Heart left ventricle (tissue), 13 donors: ENCODE measurements at regions not wholly inside any gene's neighbourhood (a gene's known extent, or its start where the extent isn't known, plus 50 kb on each side); places are given as distances from the start of the nearest gene placed in this dataset.

Experiments used
- POLR2A ChIP-seq, 2 donors: fragments of 450-650 bp; IDR thresholded peaks; one replicate each; pipeline ENCODE4 v1.6.1; 2017; ENCODE audit warnings: antibody characterized with exemption in 2 of 2, mild to moderate bottlenecking in 2 of 2, moderate library complexity in 2 of 2
- TF ChIP-seq, protein P1 (sequence below), 12 donors: fragments of 200-600 bp; sonication (generic) in 4 of 12; IDR thresholded peaks; one replicate each; pipeline versions ENCODE4 v1.5.0 to v1.8.0; 2018 to 2022; ENCODE audit warnings: antibody characterized with exemption in 12 of 12, mild to moderate bottlenecking in 5 of 12
- donor health status: ischemic (EF 13 %, LVEDD 7.1; RV severe dilation, severe dysfunction).
- donor health status: DM: no; HTN: yes; CAD: no.
- donor health status: DM: no; HTN: no; CAD: no.
- donor health status: ischemic (EF 25% LVEDD 6.9; RV normal size, moderate dysfunction).
- donor health status: ischemic (EF 25% LVEDD 5.7; RV mildly dilated, moderate dysfunction).
- donor health status: ischemic (EF 35%, LVEDD 5.7; RV mildly dilated, moderate dysfunction).
- donor health status: nonischemic (EF 11% LVEDD 7.7; RV severe dilation, severe dysfunction).
- donor health status: DM: yes; HTN: yes; CAD: no.
- donor health status: PGD.
- donor health status: ischemic (EF 29% LVEDD 5.4; RV normal size, mild dysfunction).
- donor health status: nonischemic (EF 23%, LVEDD 6.1; RV moderate dilation, normal function).

- TF ChIP-seq POLR2A (IDR thresholded peaks at IDR 0.05) = no peak
- TF ChIP-seq, protein P1, sequence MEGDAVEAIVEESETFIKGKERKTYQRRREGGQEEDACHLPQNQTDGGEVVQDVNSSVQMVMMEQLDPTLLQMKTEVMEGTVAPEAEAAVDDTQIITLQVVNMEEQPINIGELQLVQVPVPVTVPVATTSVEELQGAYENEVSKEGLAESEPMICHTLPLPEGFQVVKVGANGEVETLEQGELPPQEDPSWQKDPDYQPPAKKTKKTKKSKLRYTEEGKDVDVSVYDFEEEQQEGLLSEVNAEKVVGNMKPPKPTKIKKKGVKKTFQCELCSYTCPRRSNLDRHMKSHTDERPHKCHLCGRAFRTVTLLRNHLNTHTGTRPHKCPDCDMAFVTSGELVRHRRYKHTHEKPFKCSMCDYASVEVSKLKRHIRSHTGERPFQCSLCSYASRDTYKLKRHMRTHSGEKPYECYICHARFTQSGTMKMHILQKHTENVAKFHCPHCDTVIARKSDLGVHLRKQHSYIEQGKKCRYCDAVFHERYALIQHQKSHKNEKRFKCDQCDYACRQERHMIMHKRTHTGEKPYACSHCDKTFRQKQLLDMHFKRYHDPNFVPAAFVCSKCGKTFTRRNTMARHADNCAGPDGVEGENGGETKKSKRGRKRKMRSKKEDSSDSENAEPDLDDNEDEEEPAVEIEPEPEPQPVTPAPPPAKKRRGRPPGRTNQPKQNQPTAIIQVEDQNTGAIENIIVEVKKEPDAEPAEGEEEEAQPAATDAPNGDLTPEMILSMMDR (IDR thresholded peaks at IDR 0.05) = no peak
Observed at GRCh38 chr5:56527174-56527573, 288.2 kb upstream of the MAP3K1 start.
